GM19328 (cell line): ENCODE measurements at regions not wholly inside any gene's neighbourhood (a gene's known extent, or its start where the extent isn't known, plus 50 kb on each side); places are given as distances from the start of the nearest gene placed in this dataset.

Source experiments
- ATAC-seq: cut with Tn5 transposase; IDR thresholded peaks from one replicate; pipeline ENCODE4 v1.9.1; 2021; ENCODE audit warnings: mild to moderate bottlenecking, moderate library complexity; ENCODE audit not compliant: unreplicated experiment

DNA sequence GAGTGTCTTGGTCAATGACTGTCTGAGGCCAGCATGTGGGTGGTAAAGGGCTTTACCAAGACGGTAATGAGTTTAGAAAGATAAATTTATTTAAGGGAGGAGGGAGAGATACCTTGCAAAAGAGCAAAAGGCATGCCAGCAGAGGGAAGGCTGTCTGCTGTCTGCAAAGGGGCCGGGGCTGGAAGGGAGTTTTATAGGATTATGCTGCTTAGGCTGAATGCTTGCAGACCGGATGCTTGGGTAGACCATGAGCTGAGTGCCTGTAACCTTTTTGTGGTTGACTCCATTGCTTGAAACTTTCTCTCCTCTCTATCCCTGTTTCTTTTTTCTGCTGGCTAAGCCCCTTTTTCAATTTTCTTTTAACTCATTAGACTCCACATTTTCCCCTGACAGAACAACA, 1543.0 kb downstream of the OTOL1 start:
- no peak for ATAC-seq

DNA sequence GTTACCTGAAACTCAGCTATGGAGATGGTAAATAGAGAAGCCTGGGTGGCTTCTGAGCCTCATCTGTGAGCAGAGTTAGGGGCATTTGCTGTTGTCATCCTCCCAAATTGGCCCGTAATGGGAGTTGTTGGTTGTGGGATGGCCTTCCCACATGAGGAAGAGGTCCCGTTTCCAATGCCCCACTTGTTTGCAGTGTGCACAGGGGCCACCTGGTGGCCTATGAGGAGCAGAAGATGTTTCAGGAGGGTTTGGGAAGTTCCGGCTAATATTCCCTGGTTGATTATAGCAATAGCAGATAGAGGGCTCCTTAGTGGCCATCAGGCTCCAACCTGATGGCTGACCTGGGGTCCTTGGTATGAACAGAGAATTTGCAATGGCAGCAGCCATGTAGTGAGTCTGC, 1546.5 kb downstream of the OTOL1 start:
- no peak for ATAC-seq

DNA sequence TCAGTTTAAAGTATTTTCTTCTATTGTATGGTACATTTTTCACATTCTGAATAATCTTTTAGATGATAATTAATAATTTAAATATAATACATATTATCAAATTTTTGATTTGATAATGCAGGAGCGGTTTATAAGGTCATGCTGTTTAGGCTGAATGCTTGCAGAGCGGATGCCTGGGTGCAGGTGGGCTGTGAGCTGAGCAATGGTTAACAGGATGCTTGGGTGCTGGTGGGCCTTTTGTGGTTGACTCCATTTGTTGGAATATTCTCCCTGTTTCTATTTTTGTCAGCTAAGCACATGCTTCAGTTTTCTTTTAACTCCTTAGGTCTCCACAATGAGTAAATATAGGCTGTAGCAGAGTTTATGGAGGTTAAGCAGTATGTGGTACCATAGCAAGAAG, 1549.3 kb downstream of the OTOL1 start:
- ATAC-seq: no peak

DNA sequence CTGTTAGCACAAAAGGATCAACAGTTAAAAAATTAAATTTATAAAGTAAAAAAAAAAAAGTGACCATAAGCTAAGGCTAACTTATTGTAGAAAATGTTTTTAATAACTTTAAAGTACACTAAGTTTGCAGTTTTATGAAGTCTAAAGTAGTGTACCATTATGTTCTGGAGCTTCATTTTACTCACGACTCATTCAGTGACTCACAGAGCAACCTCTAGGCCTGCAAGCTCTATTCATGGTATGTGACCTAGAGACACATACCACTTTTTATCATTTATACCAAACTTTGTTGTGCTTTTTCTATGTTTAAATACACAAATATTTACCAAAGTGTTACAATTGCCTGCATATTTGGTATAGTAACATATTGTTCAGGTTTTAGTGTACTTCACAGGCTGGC, 1552.3 kb downstream of the OTOL1 start:
- no peak for ATAC-seq

DNA sequence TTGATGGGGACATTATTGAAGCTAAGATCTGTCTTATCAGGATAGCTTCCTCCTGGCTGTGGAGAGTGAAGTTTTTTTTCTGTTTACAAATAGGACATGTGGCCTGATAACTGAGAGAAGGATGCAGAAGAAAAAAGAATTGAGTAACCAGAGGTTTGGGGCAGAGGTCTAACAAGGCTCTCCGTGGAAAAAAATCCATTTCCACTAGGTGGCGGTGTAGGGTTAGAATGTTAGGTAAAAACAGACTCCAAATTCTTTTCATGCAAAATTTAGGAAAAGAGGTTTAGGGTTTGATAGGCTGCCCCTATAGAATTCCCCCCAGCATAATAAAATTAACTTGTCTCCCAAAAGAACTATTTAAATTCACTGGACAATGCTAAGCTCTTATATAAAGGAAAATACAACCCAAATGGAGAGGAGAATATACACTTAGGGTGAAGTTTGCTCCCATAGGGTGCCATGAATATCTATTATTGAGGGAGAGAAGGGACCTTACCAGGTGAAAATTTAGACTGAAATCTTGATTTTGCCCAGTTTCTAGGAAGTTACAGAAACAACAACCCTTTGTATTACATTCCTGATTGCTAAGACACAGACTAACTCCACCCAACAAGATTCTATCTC, 1560.4 kb downstream of the OTOL1 start:
- no peak for ATAC-seq

DNA sequence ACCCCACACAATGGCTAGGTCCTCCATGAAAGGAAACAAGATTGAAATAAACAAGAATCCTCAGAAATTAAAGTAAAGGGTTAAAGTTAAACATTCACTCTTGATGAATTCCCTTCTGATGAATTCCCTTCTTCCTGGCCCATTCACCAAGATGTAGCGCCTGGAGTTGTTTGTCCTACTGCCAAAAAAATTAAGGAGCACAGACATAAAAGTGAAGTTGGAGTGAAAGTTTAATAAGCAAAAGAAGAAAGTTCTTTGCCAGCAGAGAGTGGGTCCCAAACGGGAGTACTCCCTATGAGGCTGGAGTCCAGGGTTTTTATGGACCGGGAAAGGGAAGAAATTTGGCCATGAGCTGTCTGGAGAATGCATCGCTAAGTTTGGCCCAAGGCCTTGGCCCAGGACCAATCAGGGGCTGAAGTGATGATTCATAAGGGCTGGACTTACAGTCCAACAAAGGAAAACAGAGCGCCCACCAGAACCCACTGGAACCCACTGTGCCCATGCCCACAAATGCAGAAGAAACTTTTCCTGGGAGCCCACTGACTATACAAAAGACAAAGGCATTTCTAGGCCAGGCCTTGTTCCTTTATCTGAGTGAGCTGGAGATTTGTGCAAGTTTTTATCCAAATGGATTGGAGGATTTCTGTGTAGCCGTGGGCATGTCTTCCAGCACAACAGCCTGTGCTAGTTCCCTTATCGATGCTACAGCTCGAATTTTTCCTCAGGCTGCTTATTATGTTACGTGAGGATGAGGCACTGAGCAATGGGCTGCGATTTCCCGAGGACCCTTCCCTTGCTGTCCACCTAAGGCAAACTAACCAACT, 1561.6 kb downstream of the OTOL1 start:
- ATAC-seq: no peak

DNA sequence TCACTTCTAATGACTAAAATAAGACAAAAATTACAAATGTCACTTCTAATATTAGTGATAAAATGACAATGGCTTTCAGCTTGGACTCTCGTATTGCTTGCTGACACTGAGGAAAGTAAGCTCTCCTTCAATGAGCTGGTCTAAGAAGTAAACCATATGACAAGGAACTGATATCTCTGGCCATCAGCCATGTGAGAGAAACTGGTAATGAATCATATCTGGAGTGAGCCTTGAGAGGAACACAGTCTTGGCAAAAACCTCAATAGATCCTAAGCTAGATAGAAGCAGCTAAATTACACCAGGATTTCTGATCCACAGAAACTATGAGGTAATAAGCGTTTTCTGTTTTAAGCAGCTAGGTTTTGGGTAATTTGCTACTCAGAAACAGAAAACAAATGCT, 1575.1 kb downstream of the OTOL1 start:
- ATAC-seq: no peak
